GM21515 (cell line): ENCODE measurements at regions not wholly inside any gene's neighbourhood (a gene's known extent, or its start where the extent isn't known, plus 50 kb on each side); places are given as distances from the start of the nearest gene placed in this dataset.

ENCODE experiments used
- ATAC-seq: cut with Tn5 transposase; IDR thresholded peaks from one replicate; pipeline ENCODE4 v1.9.1; 2021; ENCODE audit not compliant: unreplicated experiment

DNA sequence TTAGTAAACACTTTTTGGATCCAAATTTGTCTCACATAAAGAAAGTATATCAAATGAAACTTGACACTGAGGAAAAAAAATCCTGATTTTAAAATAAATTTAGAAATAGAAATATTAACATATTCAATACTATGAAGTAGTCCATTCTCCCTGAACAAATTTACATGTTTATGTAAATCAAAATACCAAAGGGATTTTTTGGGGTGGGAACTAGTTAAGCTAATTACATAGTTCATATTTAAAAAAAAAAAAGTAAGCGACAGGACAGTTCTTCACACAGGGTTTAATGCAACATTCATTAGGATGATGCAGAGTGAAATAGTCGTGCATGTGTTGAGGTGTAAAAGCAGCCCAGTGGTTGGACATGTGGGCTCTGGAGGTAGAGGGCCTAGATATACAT, 433.5 kb upstream of the B3GALT2 start:
- ATAC-seq: no peak

DNA sequence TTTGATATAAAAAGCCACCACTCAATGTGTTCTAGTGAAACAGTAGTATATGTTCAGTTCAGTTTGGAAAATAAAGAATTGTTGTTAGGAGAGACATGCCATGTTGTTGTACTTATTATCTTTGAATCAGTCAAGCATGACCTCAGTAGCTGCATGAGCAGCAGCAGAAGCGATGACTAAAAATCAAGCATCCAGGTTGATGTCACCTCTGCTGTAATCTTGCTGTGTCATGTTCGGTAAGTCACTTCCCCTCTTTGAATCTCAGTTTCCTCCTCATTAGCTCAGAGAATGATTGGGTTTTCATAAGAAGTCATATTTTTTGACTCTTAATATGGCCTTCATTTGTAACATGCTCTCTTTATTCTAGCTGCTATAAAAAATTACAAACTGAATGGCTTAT, 428.4 kb upstream of the B3GALT2 start:
- no peak for ATAC-seq

DNA sequence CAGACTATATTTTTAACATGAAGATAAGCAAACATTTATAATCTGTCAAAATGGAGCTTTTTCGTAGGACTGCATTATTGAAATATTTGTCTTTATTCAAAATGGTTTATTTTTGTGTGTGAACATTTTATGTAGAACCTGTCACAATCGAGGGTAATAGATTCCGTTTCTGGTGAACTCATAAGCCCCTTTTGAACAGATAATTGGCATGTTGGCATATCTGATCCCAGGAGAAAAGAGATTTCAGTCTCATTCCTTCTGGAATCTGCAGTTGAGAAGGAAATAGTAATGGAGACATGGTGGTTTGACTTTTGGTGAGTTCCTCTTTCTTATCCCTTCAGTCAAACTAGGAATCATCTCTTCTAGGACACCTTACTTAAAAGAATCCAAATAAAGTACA, 427.9 kb upstream of the B3GALT2 start:
- no peak for ATAC-seq

DNA sequence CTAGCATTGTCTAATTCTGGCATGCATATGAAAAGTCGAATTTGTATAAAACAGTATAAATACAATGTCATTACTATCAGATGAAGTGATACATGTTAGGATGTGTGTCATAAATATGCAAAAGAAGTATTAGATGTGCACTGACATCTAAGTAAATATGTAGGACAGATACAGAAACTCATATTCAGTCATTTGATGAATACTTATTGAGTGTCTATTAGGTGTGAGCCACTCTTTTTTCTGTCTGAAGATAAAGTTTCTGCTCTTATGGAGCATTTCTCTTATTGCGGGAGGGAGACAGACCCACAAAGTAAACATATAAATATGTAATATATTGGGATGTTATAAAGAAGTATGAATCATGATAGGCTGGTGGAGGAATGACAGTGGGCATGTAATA, 426.6 kb upstream of the B3GALT2 start:
- ATAC-seq: no peak

DNA sequence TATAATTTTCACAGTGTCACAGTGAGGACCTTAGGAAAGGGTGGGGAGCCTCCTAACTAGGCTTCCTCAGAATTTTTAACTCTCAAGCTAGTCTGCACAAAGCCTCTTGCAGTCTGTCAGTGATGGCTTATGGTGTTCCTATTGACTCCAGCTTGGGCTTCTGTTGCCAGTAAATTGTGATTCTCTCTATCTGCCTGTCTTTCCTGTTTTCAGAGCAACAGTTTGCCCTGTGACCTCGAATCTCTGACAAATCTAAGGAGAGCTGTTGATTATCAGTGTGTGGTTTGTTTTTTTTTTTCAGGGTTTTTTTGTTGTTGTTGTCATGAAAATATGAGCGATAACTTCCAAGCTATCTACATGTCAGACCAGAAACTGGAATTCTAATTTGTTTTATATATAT, 423.2 kb upstream of the B3GALT2 start:
- no peak for ATAC-seq

DNA sequence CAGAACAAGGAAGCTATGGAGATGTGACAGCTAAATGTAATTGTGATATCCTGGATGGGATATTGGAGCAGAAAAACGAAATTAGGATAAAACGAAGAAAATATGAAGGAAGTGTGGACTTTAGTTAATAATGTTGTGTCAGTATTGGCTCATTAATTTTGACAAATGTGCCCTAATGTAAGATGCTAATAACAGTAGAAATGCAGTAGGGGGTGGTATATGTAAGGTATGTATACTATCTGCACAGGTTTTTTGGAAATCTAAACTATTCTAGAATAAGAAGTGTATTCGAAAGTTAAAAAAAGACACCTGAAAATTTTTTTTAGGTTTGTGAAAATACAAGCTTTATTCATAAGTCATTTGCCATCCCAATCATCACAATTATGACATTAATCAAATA, 421.4 kb upstream of the B3GALT2 start:
- ATAC-seq: no peak

DNA sequence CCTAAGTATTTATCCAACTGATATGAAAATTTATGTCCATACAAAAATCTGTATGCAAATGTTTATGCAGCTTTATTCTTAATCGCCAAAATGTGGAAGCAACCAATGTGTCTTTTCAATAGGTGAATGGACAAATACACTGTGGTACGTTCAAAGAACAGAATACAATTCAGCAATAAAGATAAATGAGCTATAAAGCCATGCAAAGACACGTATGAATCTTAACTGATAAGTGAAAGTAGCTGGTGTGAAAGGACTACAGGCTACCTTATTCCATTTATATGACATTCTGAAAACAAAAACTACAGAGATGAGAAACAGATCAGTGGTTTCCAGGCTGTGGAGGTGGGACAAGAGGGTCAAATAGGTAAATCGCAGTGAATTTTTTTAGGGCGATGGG, 419.6 kb upstream of the B3GALT2 start:
- ATAC-seq: no peak

DNA sequence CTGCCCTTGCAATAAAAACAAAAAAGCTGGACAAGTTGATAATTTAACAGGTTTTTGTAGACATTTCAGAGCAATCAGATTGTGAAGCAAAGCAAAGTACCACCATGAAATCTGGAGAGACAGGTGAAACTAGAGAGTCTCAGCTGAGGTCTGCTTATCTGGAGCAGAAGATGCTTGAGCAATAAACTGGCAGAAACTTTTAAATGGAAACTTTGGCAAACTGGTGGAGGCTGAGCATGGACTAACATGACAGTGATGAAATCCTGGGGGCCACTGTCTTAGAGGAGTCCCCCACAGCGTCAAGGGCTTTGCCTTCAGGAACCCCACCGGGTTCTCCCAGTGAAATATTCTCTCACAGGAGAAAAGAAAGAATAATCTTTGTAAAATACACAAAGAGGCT, 416.3 kb upstream of the B3GALT2 start:
- ATAC-seq: no peak

DNA sequence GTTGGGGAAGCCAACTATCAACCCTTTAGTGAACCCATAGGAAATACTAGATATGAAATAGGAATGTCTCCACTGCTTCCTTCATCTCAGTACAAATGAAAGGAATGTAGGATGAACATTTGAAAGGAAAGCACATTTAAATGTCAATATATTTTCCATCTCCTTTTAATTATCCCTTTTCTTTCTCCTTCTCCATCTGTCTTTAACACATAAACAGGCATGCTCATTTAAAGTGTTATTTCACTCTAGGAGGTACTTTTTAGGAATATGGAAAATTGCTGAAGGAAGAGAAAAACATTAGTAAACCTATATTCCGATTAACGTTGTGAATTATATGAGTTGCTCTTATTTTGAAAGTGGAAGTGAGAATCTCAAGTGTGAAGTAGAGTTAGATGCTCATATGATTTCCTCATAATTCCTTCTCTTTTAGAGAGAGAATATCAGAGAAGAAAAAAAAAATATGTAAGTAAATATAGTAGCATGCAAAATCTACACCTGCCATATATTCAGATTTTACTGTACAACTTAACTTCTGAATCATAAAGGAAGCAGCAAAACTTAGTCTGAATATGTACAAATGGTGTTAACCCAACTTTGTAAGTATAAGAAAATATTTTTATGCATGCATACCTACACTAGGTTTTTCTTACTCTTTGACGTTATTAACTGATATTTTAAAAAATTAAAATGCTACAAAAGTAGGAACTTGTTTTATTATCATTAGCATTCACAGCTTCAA, 406.9 kb upstream of the B3GALT2 start:
- ATAC-seq: no peak

DNA sequence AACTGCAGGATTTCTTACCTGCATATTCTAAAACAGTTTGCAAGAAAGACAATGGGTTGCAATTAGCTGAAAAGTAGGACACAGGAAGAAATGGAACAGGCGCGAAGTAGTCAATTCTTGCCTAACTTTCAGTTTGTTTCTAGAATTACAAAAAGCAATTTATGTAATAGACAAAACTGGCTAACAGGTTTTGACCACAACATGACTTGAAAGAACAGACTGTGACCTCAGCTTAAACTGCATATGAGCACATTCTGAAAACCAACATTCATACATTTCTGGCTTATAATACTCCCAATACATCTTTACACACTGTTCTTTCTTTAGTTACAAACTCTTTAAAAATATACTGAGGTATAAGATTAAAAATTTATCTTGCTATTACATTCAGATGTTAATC, 405.9 kb upstream of the B3GALT2 start:
- ATAC-seq: no peak

DNA sequence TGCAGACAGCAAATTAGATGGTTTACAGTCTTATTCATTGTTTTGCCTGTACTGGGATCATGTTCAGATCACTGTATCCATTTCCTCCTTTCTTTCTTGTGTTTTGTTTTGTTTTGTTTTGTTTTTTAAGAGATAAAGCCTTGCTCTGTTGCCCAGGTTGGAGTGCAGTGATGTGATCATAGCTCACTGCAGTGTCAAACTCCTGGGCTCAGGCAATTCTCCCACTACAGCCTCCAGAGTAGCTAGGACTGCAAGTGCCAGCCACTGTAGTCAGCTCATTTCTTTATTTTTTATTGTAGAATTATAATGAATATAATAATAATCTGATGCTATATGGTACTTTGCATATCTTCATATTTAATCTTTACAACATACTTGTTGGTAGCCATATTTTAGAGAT, 403.7 kb upstream of the B3GALT2 start:
- no peak for ATAC-seq

DNA sequence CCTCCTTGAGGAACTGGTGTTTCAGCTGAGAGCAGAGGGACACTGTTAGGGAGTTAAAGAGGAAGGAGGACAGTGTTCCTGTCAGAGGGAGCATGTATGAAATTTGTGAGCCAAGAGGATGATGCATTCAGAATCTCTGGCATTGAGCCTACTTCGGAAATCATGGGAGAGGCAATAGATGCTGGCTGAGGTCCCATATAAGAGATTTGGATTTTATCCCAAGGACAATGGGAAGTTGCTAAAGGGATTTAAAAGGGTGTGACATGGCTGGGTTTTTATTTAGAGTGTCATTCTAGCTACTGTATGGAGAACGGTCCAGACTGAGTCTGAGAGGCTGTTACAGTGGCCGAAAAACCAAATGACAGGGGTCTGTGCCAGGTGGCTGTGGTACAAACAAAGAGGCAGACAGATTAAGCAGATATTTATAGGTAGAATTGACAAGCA, 403.2 kb upstream of the B3GALT2 start:
- ATAC-seq: no peak

DNA sequence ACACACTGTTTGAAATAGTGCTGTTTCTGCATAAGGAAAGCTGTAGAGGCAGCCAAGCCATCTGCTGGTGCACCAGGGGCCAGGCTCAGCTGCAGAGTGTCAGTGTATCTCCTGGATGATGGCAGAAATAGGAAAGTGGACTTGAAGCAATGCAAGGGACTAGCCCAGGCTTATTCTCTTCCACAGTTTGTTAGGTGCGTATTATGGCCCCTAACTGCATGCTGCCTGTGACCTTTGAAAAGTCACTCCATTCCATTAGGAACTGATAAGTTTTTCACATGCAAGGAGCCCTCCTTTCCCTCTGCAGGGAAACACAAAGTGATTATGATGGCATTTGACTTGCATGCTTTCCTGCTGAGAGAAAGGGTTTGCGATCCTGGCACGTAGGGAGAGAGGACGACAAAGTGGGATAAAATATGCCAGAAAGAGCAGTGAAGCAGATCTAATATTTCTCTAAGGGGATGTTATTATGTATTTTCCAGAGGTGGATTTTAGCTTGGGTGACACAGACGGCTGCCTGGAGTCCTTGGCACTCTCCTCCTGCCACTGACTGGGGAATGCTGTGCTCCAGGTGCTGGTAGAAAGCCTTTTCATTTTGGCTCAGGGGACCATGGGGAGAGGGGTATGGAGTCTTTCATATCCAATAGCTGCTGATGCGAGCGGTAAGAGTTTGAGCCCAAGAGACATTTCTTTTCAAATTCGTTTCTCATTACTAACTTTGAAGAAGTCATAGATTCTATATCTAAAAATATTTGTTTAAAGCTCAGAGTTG, 402.1 kb upstream of the B3GALT2 start:
- ATAC-seq: no peak

DNA sequence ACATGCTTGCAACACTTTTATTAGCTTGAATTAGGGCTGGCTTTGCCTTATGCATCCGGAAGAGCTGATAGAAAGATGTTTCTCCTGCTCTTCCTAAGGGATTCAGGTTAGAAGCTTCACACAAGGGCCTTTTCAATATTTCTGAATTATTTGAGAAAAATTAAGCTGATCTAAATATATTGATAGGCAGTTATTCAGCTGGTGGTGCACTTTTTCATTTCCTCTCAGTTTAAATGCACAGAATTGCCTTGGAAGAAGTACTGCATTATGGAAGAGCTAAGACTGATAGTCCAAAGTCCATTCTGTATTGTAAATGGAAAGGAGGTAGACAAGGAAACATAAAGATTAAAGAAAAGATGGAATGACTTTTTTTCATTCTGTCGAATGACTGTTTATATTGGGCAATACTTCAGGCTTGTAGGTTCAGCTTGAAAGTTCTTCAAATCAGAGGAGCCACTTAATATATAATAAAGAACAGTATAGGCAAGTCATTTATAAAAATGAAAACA, 398.4 kb upstream of the B3GALT2 start:
- no peak for ATAC-seq

DNA sequence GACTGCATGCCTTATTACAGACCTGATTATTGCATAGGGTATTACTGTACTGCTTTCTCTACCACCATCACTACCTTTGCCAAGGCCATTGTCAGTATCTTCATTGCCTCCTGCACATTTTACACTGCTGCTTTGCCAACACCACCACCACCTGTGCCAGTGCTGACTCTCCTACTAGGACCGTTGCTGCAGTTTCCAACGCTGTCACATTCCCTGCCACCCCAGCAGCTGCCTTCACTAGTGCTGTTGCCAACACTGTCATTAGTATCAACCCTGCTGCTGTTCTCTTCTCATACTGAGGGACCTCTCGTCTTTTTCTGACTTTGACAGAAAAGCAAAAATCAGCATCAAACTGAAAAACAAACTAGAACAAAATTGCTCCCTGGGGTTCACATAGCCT, 394.9 kb upstream of the B3GALT2 start:
- no peak for ATAC-seq

DNA sequence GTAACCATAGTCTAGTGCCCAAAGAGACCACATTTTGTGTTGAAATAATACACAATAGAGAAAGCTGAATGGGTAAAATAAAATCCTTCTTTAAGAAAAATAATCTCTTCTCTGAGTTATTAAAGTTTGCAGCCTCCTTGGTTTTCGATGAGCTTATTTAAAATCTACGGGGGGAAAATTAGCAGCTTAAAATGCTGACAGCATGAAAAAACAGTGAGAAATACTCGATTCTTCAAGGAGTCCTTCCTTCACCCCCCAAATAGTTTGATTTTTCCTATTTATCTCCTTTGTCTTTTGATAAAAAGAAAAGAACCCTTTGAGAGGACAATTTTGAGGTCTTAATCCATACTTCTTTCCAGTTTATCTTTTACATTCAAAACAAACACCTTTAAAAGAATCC, 394.0 kb upstream of the B3GALT2 start:
- ATAC-seq: no peak

DNA sequence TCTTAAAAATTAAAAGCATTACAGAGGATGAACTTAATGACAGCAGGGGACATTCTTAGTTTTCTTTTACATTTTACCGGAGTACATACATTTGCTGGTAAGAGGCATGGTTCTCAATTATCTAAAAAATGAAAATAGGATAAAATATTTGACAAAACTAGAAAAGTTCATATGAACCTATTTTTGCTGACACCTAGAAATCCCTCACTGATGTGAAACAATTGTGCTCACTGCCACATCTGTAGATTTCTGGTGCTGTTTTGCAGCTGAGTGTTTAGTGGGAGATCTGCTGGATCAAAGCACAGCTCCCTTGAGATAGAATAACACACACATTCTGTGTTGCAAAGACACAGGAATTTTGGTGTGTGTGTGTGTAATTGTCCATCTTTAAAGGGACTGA, 392.9 kb upstream of the B3GALT2 start:
- ATAC-seq: no peak

DNA sequence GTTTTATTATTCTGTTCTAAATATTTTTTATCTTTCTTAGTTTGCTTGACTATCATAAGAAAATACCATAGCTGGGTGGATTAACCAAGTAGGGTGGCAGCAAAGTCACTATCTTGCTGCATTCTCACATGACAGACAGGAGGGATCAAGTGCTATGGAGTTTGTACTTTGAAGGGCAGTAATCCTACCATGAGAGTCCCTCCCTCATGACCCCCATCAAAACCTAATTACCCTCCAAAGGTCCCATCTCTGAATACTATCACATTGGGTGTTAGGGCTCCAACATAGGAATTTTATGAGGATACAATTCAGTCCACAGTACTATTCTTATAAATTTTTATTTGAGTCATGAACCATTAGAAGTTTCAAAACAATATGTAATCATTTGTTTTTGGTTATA, 388.5 kb upstream of the B3GALT2 start:
- no peak for ATAC-seq

DNA sequence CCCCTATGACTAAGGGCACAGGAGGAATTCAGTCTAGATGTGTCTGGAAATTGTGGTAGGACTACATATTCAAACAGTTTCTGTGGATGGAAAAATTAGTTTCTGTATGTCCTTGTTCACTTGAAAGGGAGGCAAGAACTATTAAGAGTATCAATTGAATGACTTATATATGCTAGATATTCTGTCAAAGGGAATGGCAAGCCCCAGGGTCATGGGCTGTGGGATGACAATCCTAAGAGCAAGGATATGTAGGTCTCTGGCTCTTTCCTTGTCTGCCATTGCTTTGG, 383.5 kb upstream of the B3GALT2 start:
- ATAC-seq: no peak

DNA sequence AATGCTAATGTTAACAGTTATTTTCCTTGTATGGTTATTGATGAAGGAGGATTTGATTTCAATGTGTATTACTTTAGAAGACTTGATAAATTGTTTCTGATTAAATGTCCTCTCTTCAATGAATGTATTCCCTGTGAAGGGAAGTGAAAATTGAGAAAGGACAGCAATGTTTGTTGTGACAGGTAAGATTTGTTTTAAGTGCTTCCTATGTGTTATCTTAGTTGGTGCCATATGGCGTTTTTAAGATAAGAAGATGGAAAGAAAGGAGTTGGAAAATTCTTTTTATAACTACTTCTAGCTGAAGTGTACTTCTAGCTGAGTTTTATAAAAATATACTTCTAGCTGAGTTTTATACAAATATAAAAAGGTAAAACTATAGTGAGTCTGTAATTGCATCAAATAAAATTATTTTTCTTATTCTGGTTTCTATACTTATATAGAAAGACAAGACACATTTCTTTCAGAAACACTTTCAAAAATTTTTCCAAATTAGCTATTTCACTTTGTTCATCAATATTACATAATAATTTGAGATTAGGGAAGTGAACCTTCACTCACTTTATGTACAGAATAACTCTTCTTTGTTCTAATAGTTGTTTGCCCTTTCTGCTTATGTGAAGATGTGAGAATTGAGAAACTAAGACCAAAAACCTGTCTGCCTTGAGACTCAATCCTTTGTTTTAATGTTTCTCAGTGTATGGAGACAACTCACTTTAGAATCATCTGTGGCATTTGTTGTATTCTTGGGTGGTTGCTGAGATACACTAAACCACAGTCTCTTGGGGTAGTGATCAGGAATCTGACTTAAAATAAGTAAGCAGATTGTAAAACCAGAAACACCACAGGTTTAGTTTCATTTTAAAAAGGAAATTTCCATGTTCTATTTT, 382.9 kb upstream of the B3GALT2 start:
- no peak for ATAC-seq

DNA sequence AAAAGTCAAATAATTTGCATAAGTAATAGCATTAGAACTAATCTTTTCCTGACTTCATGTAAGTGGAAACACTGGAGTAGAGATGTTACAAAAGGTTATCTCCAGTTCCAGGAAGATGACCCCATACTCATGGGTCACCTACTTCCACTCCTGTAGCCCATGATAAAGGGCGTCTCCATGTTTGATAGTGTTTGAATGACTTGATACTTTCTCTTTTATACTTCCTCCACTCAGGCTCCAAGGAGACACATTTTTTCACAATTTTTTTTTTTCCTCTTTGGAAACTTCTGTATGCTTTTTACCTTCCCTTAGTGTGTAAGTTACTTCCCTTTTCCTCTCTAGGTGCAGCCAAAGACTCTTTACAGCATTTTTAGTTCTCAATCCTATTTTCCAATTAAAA, 382.1 kb upstream of the B3GALT2 start:
- ATAC-seq: no peak

DNA sequence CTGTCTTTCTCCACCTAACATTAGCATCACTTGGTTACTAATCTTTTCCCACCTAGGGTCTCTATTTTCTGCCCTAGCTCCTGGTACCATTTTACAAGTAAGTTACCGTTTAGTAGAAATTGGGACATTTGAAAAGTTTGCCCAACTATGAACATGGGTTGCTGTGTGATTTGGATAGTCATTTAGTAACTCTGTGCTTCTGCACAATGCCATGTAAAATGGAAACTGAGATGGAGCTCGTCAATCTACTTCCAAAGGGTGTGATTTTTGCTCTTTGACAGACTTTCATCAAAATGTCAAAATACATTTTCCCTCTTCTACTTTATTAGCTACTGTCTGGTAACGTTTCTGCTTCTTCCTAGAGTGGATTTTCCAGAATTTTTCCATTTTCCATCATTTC, 381.5 kb upstream of the B3GALT2 start:
- ATAC-seq: no peak
